IPS-NIHi11 (cell line): ENCODE measurements at regions not wholly inside any gene's neighbourhood (a gene's known extent, or its start where the extent isn't known, plus 50 kb on each side); places are given as distances from the start of the nearest gene placed in this dataset.

Experiments used
- DNase-seq: peaks from one replicate; pipeline ENCODE4 v3.0.0; 2012; ENCODE audit warnings: mixed read lengths, low spot score

DNA sequence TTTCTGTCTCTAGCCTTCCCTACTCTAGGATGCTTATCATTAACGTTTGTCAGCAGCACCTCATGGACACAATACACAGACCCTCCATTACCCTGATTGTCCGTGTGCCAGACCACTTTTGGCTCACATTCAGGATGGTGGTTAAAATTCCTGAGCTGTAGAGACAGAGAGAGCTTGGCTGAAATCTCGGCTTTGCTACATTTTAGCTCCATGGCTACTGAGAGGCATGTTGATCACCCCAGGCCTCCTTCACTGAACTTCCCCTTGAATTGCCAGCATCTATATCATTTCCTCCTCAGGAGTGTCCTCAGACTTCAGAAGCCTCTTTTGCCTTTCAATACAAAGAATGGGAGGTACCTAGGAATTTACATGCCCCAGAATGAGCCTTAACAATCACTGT, 104.7 kb upstream of the ISL1 start:
- peak; percentile 12 for DNase-seq

DNA sequence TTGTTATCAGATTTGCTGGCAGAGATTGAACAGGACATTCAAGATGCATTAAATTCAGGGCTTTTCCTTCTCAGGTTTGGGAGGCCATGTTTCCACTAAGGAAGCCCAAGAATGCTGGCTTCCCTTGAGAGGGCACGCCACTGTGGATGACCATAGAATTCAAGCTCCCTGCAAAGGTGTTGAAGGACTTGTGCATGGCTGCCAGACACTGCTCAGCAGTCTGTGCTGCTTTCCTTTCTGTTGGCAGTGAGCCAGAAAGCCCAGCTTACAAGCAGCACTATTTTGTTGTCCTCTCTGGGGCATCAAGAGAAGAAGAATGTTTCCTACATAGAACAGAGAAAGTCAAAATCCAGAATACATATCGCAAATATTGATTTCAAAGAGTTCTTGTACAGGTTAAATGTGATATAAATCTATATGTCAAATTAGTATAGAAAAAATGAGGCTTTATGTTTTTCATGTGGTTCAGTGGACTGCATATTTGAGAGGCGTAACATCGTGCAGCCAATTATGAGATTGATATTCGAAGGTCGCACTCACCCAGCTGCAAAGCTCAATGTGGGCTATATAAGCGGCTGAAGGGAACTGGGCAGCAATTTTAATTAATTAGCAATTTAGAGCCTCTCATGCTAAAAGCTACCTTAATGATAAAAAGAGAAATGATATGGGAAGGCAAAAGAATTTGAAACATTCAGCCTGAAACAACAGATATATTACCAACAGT, 103.1 kb upstream of the ISL1 start:
- peak; percentile 10 for DNase-seq

DNA sequence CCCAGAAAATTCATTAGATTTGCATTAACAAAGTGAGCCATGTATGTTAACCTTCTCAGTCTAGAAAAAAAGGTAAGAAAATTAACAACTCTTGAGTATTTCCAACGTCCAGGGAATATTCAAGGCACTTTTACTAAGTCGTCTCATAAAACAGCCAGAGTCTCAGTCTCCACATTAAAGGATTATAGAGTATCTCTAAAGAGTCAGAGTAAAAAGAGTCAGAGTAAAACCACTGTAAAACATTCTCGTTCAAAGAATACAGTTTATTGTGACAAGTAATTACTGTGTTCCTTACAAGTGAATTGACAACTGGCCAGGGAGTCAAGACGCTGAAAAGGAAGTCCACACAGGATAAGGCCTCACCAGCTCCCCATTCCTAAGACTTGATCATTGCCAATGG, 97.2 kb upstream of the ISL1 start:
- no peak for DNase-seq

- peak; percentile 10 for DNase-seq
Observed at GRCh38 chr5:51302343-51302742, 80.9 kb upstream of the ISL1 start.

GRCh38 chr5:51326844-51327243, 56.4 kb upstream of the ISL1 start:
- DNase-seq = peak; percentile 4
